ENCODE measurements at regions not wholly inside any gene's neighbourhood (a gene's known extent, or its start where the extent isn't known, plus 50 kb on each side); places are given as distances from the start of the nearest gene placed in this dataset.
"Not testable (repeated sequence)": the region's sequence is repeated elsewhere in the genome, so short reads cannot be mapped to it uniquely, and the experiment has no call there.

GRCh38 chr14:50020184-50020583, 96.2 kb downstream of the VCPKMT start:
- DNase-seq, result no peak

- no peak for DNase-seq
These were observed 95.6 kb downstream of the VCPKMT start for GRCh38 chr14:50020799-50021198.

GRCh38 chr14:50021261-50022031, 94.9 kb downstream of the VCPKMT start:
- peak in 1 of 2 donors; percentile 48 for DNase-seq

DNA sequence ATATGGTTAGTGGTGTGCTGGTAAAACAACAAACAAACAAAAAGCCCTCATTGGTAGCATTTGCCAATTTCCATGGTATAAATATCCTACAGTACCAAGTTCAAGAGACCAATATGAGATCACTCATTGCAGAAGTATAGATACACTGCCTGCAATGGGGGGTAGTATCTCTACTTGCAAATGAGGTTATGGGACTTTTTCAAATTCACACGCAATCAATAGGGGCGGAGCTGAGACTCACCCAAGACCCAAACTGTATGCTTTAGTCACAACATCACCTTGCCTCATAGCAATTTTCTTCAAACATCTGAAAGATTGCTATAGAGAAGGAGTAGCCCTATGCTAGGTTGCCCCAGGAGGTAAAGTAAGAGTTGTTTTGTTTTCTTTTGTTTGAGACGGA, 93.7 kb downstream of the VCPKMT start:
- DNase-seq, result no peak

DNA sequence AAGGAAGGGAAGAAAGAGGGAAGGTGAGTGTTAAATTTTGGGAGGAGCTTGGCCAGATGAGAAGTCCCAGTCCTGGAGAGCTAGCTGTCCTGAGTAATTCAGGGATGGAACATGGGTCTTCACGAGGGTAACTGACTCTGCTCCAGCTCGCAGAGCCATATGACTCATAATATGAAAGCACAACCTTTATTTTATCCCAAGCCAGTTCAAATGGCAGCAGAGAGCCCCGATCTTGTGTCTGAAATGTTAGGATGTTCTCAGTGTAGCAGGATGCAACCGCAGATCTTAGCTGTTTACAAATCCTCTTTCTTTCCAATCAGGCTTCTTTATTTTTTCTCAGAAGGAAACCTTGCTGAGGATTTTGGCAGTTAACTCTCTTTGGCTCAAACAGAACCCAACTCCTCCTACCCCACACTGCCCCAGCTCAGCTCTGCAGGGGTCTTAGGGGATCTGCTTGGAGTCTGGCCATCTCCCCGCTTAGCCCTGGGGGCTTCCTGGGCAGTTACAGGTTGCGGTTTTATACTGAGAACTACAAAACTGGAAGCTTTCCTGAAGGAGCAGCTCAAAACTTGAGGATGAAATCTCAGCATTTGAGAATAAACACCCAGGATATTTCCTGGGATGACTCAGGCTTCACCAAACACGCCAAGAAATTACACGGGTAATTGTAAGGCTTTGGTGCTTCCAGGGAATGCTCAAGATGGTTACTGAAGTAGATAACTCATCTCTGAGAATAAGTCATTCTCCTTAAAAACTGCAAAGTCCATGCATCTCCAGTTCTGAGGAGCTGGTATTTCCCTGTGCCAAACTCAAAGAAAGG, 92.5 kb downstream of the VCPKMT start:
- DNase-seq, result no peak

DNA sequence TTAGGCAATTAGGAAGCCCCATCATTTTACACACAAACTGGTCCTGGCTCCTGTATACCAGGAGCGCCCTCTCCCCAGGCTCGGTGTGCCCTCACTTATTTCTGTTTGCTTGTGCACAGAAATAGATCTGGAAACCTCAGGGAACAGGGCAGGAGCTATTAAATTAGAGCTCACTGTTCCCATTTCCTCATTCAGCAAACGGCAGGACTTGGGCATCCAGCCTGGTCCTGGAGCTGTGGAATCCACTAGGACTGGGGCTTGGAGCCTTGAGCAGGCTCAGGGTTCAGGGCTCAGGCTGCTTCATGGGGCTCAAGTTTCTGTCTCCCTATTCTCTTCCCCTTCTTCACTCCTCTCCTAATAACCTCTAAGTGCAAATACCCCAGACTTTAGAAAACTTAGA, 91.3 kb downstream of the VCPKMT start:
- DNase-seq, result no peak

- DNase-seq, result no peak
These were observed 90.6 kb downstream of the VCPKMT start for GRCh38 chr14:50025776-50026175.

- no peak for DNase-seq
These were observed 90.0 kb downstream of the VCPKMT start for GRCh38 chr14:50026396-50026795.

- no peak for DNase-seq
These were observed 88.6 kb downstream of the VCPKMT start for GRCh38 chr14:50027816-50028215.

DNA sequence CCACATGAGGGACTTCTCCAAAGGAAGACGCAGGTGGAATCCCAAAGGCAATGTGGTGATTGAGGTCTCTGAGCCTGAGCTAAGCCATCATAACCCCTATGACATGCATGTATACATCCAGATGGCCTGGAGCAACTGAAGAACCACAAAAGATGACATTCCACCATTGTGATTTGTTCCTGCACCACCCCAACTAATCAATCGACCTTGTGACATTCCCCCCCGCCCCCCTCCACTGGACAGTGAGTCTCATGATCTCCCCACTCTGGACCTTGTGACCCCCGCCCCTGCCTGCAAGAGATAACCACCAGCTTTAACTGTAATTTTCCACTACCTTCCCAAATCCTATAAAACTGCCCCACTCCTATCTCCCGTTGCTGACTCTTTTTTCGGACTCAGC, 87.9 kb downstream of the VCPKMT start:
- no peak for DNase-seq

DNA sequence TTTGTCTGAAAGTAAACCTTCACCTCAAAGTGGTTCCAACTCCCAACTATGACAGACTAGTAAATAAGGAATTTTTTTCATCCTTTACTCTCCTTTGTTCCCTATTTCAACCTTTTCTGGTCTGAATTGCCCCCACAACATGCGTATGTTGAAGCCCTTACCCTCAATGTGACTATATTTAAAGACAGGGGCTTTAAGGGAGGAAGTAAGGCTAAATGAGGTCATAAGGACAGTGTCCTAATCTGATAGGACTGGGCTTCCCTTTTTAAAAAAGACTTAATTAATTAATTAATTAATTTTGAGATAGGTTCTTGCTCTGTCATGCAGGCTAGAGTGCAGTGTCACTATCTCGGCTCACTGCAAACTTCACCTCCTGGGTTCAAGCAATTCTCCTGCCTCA, 86.3 kb downstream of the VCPKMT start:
- peak; percentile 58 to 72 for DNase-seq

DNA sequence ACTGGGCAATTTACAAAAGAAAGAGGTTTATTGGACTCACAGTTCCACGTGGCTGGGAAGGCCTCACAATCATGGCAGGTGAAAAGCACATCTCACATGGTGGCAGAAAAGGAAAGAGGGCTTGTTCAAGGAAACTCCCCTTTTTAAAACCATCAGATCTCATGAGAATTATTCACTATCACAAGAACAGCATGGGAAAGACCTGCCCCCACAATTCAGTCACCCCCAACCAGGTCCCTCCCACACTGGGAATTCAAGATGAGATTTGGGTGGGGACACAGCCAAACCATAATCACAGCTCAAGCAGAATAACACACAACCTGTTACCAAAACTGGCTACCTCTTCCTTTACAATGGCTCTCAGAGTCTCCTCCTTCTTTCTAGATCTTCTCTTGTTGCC, 85.5 kb downstream of the VCPKMT start:
- peak in 1 of 2 donors; percentile 22 for DNase-seq

DNA sequence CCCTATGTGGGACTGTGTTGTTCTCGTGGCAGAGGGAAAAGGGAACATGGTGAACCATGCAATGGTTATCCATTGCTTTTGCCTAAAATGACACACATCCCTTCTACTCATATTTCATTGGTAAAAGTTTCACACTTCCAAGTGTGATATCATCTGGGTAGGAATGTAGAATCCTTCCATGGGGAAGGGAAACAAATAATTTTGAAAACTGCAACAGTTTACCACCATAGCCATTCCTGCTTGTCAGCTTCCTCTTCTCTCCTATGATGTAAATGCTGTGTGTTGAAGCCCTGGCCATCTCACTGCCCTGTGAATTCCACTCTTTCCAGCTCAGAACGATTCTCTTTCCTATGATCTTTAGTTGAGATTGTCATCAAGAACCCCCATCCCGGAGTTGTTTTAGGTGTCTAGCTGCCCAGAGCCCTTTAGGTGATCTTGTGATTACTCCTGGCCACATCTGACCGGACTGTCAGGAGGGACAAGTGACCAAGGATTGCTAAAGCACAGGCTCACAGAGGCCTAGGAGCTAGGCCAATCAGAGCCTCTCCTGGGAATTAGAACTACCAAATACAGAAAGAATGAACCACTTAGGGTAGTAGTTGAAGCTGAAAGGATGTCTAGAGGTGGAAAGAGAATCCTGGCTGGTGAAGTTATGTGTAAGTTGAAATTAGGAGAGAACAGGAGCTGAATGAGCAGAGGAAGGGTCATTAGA, 84.6 kb downstream of the VCPKMT start:
- peak; percentile 19 to 36 for DNase-seq

- DNase-seq, result not testable (repeated sequence)
These were observed 83.8 kb downstream of the VCPKMT start for GRCh38 chr14:50032462-50033167.

- no peak for DNase-seq
These were observed 81.2 kb downstream of the VCPKMT start for GRCh38 chr14:50035214-50035613.

DNA sequence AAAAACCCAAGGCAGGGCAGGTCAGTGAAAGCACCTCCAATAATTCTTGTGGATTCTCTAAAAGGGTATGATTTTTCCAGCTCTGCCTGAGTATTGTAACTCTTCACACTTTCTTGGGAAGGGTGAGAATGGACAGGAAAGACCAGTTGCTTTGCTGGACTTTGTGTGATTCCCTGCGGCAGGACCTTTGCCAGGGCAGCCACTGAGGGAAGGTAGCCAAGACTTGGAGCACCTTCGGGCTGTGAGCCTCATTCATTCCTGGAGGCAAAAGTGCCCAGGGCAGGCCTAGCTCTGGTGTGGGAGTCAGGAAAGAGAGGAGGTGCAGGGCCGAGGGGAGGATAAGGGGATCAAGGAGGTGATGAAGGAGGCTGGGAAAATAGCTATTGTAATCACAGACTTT, 80.2 kb downstream of the VCPKMT start:
- no peak for DNase-seq

DNA sequence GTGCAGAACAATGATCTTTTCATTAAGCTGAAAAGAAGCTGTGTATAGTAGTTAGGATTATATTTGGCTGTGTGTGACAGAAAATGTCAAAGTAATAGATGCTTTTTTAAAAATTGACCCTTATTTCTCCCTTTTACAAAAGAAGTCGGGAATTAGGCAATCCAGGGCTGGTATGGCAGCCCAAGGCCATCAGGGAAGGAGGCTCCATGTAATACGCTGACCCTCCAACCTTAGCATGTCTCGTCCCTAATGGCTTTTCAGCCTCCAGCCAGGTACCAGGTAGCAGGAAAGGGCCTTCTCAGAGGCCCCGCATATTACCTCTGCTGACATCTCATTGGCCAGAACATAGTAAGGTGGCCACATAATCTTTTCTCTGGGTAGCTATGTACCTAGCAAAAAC, 79.7 kb downstream of the VCPKMT start:
- no peak for DNase-seq

- DNase-seq, result no peak
These were observed 79.1 kb downstream of the VCPKMT start for GRCh38 chr14:50037240-50037639.

GRCh38 chr14:50037852-50038251, 78.5 kb downstream of the VCPKMT start:
- DNase-seq, result peak; percentile 76 to 91

GRCh38 chr14:50038398-50039119, 77.8 kb downstream of the VCPKMT start:
- DNase-seq, result peak; percentile 99

DNA sequence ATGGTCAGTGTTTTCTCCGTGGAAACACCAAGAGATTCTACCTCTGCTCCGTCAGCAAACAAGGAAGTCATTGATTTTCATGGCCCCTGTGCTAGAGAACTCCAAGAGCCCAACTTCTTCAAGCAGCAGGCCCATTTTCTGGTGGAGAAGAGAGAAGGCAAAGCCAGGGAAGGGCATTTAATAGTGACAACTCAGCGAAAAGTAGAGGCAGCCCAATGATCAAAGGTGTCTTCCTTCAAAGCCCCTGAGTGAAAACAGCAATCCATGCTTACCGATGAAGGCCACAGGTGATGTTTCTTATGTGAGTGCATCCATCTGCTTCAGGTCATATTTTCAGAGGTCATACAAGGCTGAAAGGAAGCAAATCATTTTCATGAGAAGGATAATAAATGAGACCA, 77.3 kb downstream of the VCPKMT start:
- DNase-seq, result no peak

Measured in inflammatory macrophage (primary cell).